GM19023 (cell line): ENCODE measurements at regions not wholly inside any gene's neighbourhood (a gene's known extent, or its start where the extent isn't known, plus 50 kb on each side); places are given as distances from the start of the nearest gene placed in this dataset.
"Not testable (repeated sequence)": the region's sequence is repeated elsewhere in the genome, so short reads cannot be mapped to it uniquely, and the experiment has no call there.

Source experiments
- ATAC-seq: cut with Tn5 transposase; IDR thresholded peaks from one replicate; pipeline ENCODE4 v1.9.1; 2021; ENCODE audit warnings: mild to moderate bottlenecking, moderate library complexity; ENCODE audit not compliant: unreplicated experiment

DNA sequence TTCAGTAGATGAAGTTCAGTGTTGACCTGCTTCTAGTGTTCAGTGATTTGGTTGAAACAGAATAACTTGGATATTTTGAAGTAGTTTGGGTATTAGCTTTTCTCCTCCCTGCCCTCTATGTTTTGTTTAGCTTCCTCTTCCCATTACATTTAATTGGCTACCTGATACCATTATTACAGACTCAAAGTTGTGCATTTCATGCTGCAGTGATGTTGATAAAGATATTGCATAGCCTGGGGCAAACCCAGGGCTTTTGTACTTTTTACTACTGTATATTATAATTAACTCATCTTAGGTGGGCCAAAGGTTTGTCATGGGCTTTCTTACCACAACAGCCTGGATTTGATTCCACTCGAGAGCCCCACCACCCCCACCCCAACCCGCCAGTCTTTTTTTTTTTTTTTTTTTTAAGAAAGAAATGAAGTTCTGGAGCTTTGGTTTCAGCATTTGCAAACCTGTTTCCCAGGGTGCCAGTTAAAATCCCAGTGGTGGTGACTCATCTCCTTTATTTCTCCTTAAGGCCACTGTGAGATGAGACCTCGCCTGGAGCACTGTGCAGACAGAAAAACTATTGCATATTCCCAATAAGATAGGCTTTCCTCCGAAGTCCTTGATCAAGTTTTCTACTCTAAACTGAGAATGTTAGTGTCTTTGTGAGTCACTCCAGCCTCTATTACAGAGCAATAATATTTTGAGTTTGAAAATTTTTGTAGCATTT is 393.7 kb upstream of the FANCL start:
- ATAC-seq = no peak

DNA sequence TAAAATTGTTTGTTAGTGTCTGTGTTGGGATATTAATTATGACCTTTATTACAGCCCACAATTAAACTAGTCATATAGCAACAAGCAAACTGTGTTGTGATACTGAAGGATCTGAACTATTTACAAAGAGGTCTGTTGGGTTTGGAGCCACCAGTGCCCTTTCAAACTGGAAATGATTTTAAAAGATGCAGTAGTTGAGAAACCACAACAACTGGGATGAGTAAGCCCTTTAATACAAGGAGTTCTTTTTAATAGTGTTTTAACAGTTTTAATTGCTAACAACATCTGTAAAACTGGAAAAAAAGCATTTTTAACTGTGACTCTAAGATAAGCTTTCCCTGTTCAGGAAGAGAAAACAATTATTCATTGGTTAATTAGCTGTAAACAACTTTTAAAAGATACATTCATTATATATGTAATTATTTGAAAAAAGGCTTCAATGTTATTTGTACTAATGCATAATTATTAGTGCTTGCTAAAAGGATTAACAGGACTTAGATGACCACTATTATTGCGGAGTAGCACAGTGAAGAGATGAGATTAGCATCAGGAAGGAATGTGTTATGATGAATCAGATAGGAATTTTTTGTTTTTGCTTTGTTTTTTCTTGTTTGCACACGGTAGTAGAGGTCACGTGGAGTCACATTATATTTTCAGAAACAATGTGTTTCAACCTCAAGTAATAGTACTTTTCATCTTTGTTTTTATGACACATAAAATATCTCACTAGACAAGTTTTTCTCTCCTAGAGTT is 392.7 kb upstream of the FANCL start:
- ATAC-seq = no peak

DNA sequence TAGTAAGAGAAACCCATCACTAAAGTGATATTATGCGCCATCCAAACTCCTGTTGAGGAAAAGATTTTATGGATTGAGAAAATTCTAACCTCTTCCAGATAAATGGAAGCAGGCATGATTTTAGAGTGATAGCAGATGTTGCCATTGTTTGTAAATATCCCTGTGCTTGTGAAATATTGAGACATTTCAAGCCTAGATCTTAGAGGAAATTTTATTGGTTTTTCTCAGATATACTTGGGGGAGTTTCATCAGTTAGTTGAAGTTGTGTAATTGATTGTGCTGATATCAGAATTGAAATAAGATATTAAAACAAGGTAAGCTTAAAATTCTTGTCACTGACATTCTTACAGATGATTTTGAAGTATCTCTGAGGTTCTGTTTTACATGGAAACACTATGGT is 390.9 kb upstream of the FANCL start:
- ATAC-seq = no peak

DNA sequence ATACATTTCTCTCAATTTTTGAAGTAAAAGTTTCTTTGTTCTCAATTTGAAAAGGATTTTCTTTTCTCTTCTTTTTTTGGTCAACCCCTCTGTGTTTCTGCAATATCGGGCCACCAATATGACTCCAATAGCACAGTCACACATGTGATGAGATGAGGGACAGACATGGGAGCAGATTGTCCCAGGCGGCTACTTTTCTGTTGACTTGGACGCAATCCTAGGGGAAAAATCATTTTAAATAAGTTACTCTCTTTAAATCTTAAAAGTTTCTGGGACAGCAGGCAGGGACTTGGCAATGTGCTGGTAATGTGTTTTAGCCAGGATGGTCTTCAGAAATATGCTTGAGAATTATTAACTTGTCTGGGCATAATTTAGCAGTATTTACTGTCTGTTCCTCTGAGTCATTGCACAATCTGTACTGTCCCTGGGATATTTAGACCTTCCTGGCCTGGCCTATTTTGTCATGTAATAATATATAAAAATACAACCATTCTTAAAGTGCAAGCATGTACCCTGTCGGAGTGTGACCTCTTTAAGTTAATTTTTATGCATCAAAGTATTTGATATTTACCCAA is 388.5 kb upstream of the FANCL start:
- ATAC-seq = no peak

DNA sequence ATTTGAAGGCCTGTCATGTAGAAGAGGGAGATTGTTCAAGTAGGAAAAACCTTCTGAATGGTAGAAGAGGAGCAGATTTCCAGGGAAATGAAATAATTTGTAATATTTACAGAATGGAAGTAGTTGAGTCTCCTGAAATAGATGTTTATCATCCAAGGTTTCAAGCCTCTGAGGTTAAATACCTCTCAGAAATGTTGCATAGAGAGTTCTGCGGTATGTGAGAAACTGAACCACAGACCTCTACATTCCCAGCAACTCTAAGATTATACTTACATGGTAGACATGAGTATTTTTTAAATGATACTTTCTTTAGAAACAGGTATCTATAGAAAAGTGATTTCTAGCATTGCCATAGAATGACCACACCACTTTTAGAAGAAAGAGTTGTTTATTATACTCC is 379.8 kb upstream of the FANCL start:
- ATAC-seq = no peak

DNA sequence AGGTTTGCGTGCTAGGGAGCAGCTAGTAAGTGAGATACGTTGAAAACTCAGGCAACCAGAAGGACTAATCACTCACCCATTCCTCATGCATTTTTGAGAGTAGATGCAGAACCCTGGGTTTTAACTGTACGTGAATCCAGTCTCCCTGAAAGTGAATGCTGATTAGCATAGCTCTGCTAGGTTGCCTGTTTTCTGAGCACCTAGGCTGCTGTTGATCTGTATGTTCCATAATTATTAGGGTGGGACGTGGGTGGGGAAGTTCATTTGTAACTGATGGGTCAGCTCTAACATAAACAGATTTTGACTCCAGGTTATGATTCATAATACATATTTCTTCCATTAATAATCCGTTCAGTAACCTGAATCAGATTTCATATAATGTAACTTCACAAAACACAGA is 379.0 kb upstream of the FANCL start:
- ATAC-seq = no peak

DNA sequence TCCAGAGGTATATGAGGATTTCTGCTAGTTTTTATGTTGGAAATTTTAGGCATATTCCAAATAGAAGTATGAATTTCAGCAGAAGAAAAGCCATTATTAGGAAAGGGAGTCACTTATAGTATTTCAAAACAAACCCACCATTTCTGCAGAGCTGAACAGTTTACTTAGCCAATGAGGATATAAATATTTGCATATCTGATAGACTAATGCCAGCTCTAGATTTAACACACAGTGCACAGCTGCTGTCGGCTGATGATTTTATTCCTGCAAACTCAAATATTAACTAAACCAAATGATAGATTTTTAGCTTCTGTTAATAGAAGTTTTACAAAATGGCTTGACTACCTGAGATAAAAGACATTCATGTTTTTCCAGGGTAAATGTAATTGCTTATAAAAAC is 375.8 kb upstream of the FANCL start:
- ATAC-seq = no peak

DNA sequence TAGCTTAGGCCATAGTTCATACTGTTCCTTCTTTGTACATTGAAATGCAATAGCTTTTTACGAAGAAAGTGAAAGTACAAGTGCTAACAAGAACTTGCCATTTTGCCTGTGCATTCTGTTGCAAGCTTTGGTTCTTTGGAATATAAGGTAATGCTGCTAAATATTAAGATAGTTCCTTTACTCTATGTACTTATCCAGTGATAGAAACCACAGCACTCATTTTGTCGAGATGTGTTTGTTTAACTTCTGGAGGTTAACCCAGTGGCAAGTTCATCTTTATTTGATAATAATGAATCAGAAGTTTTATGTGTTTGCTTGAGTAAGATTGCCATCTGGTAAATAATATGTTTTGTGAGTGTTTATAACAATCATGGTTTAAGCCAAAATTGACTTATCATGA is 373.1 kb upstream of the FANCL start:
- ATAC-seq = no peak

DNA sequence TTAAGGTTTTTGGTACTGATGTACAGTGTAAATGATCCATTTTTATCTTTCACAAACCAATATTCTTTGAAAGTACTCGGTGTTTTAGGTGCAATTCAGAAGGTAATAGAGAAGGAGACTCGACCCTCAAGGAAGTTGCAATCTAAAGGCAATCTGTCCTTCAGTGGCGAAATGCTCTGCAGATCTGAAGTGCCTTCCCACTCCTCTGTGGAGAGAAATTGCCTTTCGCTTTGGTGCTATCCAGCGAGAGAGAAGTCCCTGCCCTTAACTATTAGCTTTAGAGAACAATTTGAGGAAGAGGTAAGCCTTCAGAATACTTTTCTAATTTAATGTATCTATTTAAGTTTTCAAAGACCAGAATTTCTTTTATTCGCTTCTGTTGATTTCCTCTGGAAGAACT is 371.8 kb upstream of the FANCL start:
- no peak for ATAC-seq

DNA sequence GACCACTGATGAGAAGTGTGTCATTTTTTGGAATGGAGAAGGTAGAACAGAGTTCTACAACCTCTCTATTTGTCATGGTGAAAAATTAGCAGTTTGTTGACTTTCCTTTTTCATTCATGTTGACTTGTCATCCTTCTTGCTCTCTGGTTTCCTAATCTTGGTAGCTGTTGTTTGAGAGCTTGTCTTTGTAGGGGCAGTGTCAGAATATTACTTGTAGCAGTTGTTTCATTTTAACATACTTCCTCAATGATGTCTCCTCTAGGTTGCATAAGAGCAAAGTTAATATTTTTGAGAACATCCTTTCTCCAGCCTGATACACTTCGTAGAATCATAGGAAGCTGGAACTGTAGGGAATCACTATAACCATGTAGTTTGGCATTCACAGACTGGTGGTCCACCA is 368.2 kb upstream of the FANCL start:
- ATAC-seq = no peak

DNA sequence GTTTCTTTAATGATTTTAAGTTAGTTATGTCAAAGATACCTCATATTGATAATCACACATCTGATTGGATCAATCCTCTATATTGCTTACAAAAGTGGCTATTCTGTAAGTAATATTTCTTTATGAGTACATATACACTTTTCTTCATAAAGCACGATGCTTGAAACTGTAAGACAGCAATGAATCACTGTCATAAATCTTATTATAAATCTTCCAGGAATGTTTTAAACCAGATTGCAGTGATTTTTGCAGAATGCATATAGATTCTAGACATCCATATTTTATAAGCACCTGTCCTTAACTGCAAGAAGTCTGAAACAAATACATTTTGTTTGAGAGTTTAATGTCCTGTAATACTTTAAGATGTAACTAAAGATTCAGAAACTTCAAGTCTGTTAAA is 367.0 kb upstream of the FANCL start:
- no peak for ATAC-seq

DNA sequence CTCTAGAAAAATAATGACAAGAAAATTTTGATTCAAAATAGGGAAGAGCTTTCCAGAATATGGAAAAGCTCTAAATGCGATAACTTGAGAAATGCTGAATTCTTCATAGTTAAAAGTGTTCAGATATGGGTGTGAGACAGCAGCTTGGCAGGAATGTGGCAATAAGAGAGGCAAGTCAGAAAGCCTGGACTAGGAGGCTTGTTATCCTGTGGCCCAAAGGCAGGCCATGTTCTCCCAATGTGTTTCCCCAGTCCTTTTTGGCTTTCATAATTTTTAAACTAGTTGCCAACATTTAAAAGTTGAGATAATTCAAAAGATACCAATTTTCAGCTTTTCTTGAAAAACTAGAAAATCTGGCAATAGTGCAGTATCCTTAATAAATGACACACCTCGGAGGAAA is 366.3 kb upstream of the FANCL start:
- ATAC-seq = no peak

DNA sequence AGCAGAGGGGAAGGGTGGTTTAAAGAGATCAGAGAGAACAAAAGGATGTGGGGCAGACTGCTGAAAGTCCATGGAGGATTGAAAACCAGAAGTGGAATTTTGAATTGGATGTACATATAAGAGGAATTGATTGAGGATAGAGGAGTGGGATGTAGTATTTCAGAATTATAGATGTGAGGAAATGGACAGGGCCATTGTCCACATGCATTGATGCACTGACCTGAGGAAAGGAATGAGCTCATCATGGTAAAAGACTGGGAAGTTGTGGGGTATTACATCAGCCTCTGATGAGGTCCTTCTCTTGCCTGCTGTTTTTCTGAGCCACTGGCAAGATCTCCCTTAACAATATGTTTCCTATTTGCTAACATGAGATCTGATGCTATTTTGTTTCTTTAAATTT is 365.7 kb upstream of the FANCL start:
- no peak for ATAC-seq

DNA sequence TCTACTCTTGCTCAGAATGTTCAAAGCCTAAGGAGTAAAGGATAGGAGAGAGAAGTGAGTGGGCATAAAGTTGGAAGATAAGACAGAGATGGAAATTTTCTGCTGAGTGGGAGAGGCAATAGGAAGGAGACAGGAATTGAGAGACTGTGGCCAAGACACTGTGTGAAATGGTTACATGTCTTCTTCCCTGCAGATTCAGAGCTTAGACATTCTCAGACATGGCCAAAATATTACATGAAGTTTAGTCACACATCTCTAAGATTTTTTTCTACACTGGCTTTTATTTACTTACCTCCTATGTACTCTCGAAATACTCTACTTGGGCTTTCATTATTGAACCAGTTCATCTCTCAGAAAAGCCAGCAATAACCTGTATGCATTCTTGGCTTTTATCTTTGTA is 363.0 kb upstream of the FANCL start:
- ATAC-seq = no peak

DNA sequence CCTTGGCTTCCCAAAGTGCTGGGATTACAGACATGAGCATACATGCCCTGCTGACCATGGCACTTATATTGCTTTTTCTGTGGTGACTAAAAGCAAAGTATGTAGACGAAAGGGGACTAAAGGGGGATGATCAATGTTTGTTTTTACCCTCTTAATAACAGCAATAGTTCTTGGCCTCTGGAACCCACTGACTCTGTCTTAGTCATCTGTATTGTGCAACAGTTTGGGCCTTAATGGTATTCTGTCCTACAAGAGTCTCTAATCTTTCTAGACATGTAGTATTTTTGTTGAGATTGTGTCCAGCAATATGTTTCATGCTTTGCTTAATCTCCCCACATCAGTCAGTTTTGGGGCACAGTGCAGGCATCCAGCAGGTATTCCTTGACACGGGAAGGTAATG is 359.9 kb upstream of the FANCL start:
- no peak for ATAC-seq

DNA sequence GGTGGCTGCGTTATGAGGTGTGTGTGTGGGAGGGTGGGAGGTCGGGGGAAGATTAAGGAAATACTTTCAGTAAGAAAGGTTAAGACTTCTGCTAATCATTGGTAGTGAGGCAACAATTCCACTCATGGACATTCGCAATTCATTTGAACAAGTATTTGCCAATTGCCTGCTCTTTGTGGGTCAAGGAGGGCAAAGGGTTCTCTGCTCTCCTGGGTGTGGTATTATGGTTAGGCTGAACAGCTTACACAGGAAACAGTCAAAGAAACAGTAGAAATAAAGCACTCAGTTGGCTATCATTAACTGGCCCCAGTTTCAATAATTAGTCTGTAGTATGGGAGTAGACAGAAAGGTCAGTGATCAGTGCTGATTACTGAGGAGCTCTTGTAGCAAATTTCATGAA is 357.0 kb upstream of the FANCL start:
- ATAC-seq = no peak

DNA sequence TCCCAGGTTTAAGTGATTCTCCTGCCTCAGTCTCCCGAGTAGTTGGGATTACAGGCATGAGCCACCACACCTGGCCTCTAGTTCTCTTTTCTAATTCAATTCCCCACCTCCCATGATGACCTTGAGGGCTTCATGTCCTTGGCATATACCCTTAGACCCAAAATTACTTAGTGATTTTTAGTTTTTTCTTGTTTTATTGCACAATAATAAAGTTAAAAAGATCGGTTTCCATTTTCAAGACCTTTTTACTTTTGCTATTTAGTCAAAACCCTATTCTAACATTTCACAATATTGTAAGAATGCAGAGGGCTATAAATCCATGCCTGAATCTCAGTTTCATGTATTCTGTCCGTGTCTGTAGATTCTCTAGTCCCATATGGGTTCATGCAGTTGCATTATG is 354.6 kb upstream of the FANCL start:
- no peak for ATAC-seq

DNA sequence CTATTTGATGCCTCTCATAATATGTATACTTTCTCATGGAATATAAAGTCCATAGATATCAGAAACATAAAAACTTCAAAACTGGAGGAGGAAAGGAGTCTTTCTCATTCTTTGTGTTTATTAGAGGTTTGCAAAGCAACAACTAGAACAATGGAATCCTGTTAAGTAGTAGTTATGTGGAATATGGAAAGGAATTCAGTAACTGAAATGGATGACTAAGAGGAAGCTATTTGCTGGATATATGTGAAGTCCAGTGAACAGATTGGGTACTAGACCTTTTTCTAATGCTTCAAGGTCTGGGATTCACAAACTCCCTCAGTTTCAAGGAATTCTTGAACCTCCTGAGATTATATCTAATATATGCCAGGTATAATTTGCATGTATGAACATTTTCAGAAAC is 353.6 kb upstream of the FANCL start:
- no peak for ATAC-seq

DNA sequence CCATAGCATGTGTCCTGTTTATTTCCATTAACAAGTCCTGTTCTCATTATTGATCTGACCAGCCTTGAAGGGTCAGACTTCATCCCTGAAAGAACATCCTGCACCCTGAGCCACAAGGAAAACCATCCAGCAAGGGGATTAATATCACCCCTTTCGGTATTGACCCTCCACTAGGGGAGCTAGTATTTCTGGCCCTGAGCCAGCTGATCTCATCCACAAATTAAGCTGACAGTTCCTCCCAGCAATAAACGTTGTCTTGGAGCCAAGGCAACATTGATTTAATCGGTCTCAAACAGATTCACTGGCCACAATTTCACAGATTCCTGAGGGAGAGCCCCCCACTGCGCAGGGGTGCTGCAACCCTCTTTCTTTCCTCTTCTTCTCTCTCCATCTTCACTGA is 353.1 kb upstream of the FANCL start:
- ATAC-seq = no peak

DNA sequence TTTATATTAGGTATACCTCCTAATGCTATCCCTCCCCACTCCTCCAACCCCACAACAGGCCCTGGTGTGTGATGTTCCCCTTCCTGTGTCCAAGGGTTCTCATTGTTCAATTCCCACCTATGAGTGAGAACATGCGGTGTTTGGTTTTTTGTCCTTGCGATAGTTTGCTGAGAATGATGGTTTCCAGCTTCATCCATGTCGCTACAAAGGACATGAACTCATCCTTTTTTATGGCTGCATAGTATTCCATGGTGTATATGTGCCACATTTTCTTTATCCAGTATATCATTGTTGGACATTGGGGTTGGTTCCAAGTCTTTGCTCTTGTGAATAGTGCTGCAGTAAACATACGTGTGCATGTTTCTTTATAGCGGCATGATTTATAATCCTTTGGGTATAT is 345.1 kb upstream of the FANCL start:
- not testable (repeated sequence) for ATAC-seq

DNA sequence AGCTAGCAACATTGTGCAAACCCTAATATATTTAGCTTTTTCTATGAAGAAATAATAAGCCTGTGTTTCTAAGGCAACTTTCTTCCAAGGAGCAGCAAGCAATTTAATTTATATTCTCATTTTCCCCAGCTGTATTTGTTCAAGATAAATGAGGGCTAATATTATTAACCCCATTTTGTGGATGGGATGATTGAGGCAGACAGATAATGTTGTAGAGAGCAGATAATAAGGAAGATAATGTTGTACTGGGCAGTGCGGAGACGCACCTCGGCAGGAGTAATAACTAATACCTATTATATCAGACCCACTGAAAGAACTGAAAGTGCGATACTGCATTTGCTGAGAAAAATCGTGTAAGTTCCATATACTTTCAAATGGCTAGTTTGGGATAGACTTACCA is 344.1 kb upstream of the FANCL start:
- no peak for ATAC-seq

DNA sequence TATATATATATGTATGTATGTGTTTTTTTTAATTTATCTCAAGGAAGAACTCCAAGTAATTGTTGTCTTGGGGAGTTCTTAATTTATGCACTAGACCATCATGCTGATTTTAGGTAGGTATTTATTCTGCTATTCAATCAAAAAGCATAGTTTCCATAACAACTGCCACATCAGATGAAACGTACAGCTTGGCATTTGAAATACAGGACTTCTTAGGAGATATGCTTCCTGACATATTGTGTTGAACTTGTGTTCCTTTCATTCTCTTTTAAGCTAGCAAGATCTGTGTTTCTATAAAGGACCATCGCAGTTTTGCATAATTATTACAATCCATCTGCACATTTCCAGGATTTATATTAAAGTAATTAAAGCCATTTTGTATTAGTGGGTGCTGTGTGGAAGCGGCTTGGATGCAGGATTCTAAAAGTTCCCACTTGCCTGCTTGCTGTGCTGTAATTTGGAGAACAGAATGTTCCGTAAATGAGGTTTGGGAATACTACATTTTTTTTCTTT is 343.5 kb upstream of the FANCL start:
- ATAC-seq = no peak
